ENCODE measurements at regions not wholly inside any gene's neighbourhood (a gene's known extent, or its start where the extent isn't known, plus 50 kb on each side); places are given as distances from the start of the nearest gene placed in this dataset.

- TF ChIP-seq CTCF (IDR thresholded peaks at IDR 0.05) (no peak), POLR2A (IDR thresholded peaks at IDR 0.05) (no peak)
Observed at GRCh38 chr12:24172031-24172772, 222.7 kb upstream of the SOX5 start.
